ENCODE measurements at regions not wholly inside any gene's neighbourhood (a gene's known extent, or its start where the extent isn't known, plus 50 kb on each side); places are given as distances from the start of the nearest gene placed in this dataset.

GRCh38 chr4:111031001-111031579 is 408.2 kb upstream of the PITX2 start:
- H3K4me3 Mint-ChIP-seq: no peak overlapping the region
- H3K27me3 Mint-ChIP-seq (ENCODE audit: insufficient read depth): no peaks in the 10 kb centered on the region
- peak overlapping the region; percentile 74 for H3K27ac Mint-ChIP-seq
- H3K9me3 Mint-ChIP-seq: no peaks in the 10 kb centered on the region
- no peak for TF ChIP-seq CTCF (IDR thresholded peaks at IDR 0.05)
- peaks cover 58% of the 10 kb centered on the region for H3K4me1 Mint-ChIP-seq (ENCODE audit: low read depth)
- DNase-seq: peak; percentile 62
- 0 out of 2 replicates have a peak, but pooled peaks cover 5% of the 10 kb centered on the region for H3K36me3 Mint-ChIP-seq (ENCODE audit: low read depth)

GRCh38 chr4:111031596-111031995 is 408.7 kb upstream of the PITX2 start:
- Mint-ChIP-seq H3K36me3 (ENCODE audit: low read depth) (0 out of 2 replicates have a peak, but pooled peaks cover 5% of the 10 kb centered on the region), H3K9me3 (no peaks in the 10 kb centered on the region), H3K4me1 (ENCODE audit: low read depth) (peaks cover 53% of the 10 kb centered on the region), H3K27ac (peak overlapping the region; percentile 74), H3K4me3 (no peak overlapping the region), H3K27me3 (ENCODE audit: insufficient read depth) (no peaks in the 10 kb centered on the region)
- no peak for TF ChIP-seq CTCF (IDR thresholded peaks at IDR 0.05)
- DNase-seq: no peak

GRCh38 chr4:111037591-111038360 is 414.9 kb upstream of the PITX2 start:
- peaks cover 18% of the 10 kb centered on the region for H3K4me1 Mint-ChIP-seq (ENCODE audit: low read depth)
- peaks cover 4% of the 10 kb centered on the region; the same call in 1 of the 2 replicates for H3K9me3 Mint-ChIP-seq
- no peak overlapping the region for H3K4me3 Mint-ChIP-seq
- peaks cover 7% of the 10 kb centered on the region; the same call in 1 of the 2 replicates for H3K36me3 Mint-ChIP-seq (ENCODE audit: low read depth)
- no peak for TF ChIP-seq CTCF (IDR thresholded peaks at IDR 0.05)
- no peaks in the 10 kb centered on the region for H3K27me3 Mint-ChIP-seq (ENCODE audit: insufficient read depth)
- H3K27ac Mint-ChIP-seq: no peak overlapping the region
- DNase-seq: no peak

- no peak for DNase-seq
- Mint-ChIP-seq H3K36me3 (ENCODE audit: low read depth) (peaks cover 7% of the 10 kb centered on the region; the same call in 1 of the 2 replicates), H3K27me3 (ENCODE audit: insufficient read depth) (no peaks in the 10 kb centered on the region), H3K9me3 (peaks cover 4% of the 10 kb centered on the region; the same call in 1 of the 2 replicates), H3K4me3 (no peak overlapping the region), H3K4me1 (ENCODE audit: low read depth) (peaks cover 24% of the 10 kb centered on the region), H3K27ac (no peak overlapping the region)
- no peak for TF ChIP-seq CTCF (IDR thresholded peaks at IDR 0.05)
Measured at GRCh38 chr4:111040904-111041303, 418.0 kb upstream of the PITX2 start.

GRCh38 chr4:111043286-111043685 is 420.4 kb upstream of the PITX2 start:
- no peak for DNase-seq
- Mint-ChIP-seq H3K27ac (no peak overlapping the region), H3K9me3 (no peaks in the 10 kb centered on the region; the same call in 1 of the 2 replicates), H3K27me3 (ENCODE audit: insufficient read depth) (no peaks in the 10 kb centered on the region), H3K4me3 (no peak overlapping the region), H3K4me1 (ENCODE audit: low read depth) (peaks cover 24% of the 10 kb centered on the region), H3K36me3 (ENCODE audit: low read depth) (no peaks in the 10 kb centered on the region)
- no peak for TF ChIP-seq CTCF (IDR thresholded peaks at IDR 0.05)
